ENCODE measurements at regions not wholly inside any gene's neighbourhood (a gene's known extent, or its start where the extent isn't known, plus 50 kb on each side); places are given as distances from the start of the nearest gene placed in this dataset.

DNA sequence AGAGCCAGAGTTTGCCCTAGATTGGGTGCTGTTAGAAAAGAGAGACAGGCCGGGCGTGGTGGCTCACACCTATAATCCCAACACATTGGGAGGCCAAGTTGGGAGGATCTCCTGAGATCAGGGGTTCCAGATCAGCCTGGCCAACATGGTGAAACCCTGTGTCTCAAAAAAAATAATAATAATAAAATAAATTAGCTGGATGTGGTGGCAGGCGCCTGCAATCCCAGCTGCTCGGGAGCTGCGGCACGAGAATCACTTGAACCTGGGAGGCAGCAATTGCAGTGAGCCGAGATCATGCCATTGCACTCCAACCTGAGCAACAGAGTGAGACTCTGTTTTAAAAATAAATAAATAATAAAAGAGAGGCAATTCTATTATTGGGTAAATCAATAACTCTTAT is 199.2 kb upstream of the GUCY1A2 start:
- no TSS peak for BruUV-seq (replicated peaks)
- FAIRE-seq = no peak
- Histone ChIP-seq H3K4me1 (replicated peaks in 1 of 2; ENCODE audit: control insufficient read depth in 2 of 2, insufficient read depth in 2 of 2, low read length in 2 of 2) (no peaks in the 10 kb centered on the region), H2AFZ (ENCODE audit: low read depth, low read length) (no peak overlapping the region), H3K9me1 (ENCODE audit: control insufficient read depth, insufficient read depth, low read length) (no peaks in the 10 kb centered on the region), H3K79me2 (ENCODE audit: control insufficient read depth, insufficient read depth, low read length) (no peaks in the 10 kb centered on the region), H3K36me3 (ENCODE audit: control insufficient read depth, insufficient read depth, low read length) (no peaks in the 10 kb centered on the region), H3K9ac (ENCODE audit: insufficient read depth in 1 of 2, low read depth in 2 of 2, low read length in 2 of 2) (no peak overlapping the region), H3K4me2 (ENCODE audit: insufficient read depth, low read length) (no peak overlapping the region), H3K27me3 (ENCODE audit: control insufficient read depth in 2 of 2, insufficient read depth in 2 of 2, low read length in 2 of 2) (no peaks in the 10 kb centered on the region), H3K27ac (ENCODE audit: extremely low read depth, low read depth, low read length) (no peak overlapping the region), H3K9me3 (replicated peaks; ENCODE audit: control insufficient read depth, insufficient read depth, low read depth, low read length) (no peaks in the 10 kb centered on the region), H3K4me3 (no peak overlapping the region), H4K20me1 (replicated peaks; ENCODE audit: control insufficient read depth, insufficient read depth, low read length) (no peaks in the 10 kb centered on the region)
- ChIA-PET POLR2A (no interaction called here), CTCF (ENCODE audit: low intra/inter-chr PET ratio) (no interaction called here)
- 2% methylated on average over 7 of the region's 7 CpGs for WGBS (ENCODE audit: insufficient coverage, low coverage, missing lambda C conversion rate)
- in situ Hi-C loops (cut with MboI) (no loop called here), intact Hi-C loops (cut with micrococcal nuclease) (no loop called here)
- no peak for DNase-seq (ENCODE audit: extremely low read depth in 1 of 4, low spot score in 3 of 4)
- no peak for ATAC-seq
- TF ChIP-seq ZNF282 (CRISPR knock-in tag; IDR thresholded peaks at IDR 0.05) (no peak), KLF13 (tag; IDR thresholded peaks at IDR 0.05; ENCODE audit: borderline replicate concordance, low read depth) (no peak), ZNF143 (CRISPR knock-in tag; IDR thresholded peaks at IDR 0.05) (no peak)
- TF ChIP-seq, protein P1, sequence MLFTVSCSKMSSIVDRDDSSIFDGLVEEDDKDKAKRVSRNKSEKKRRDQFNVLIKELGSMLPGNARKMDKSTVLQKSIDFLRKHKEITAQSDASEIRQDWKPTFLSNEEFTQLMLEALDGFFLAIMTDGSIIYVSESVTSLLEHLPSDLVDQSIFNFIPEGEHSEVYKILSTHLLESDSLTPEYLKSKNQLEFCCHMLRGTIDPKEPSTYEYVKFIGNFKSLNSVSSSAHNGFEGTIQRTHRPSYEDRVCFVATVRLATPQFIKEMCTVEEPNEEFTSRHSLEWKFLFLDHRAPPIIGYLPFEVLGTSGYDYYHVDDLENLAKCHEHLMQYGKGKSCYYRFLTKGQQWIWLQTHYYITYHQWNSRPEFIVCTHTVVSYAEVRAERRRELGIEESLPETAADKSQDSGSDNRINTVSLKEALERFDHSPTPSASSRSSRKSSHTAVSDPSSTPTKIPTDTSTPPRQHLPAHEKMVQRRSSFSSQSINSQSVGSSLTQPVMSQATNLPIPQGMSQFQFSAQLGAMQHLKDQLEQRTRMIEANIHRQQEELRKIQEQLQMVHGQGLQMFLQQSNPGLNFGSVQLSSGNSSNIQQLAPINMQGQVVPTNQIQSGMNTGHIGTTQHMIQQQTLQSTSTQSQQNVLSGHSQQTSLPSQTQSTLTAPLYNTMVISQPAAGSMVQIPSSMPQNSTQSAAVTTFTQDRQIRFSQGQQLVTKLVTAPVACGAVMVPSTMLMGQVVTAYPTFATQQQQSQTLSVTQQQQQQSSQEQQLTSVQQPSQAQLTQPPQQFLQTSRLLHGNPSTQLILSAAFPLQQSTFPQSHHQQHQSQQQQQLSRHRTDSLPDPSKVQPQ (CRISPR knock-in tag; IDR thresholded peaks at IDR 0.05; ENCODE audit: borderline replicate concordance) = no peak
- TF ChIP-seq, protein P2, sequence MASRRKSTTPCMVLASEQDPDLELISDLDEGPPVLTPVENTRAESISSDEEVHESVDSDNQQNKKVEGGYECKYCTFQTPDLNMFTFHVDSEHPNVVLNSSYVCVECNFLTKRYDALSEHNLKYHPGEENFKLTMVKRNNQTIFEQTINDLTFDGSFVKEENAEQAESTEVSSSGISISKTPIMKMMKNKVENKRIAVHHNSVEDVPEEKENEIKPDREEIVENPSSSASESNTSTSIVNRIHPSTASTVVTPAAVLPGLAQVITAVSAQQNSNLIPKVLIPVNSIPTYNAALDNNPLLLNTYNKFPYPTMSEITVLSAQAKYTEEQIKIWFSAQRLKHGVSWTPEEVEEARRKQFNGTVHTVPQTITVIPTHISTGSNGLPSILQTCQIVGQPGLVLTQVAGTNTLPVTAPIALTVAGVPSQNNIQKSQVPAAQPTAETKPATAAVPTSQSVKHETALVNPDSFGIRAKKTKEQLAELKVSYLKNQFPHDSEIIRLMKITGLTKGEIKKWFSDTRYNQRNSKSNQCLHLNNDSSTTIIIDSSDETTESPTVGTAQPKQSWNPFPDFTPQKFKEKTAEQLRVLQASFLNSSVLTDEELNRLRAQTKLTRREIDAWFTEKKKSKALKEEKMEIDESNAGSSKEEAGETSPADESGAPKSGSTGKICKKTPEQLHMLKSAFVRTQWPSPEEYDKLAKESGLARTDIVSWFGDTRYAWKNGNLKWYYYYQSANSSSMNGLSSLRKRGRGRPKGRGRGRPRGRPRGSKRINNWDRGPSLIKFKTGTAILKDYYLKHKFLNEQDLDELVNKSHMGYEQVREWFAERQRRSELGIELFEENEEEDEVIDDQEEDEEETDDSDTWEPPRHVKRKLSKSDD (conservative IDR thresholded peaks at IDR 0.05; ENCODE audit: low read length) = no peak
- TF ChIP-seq, protein P3, sequence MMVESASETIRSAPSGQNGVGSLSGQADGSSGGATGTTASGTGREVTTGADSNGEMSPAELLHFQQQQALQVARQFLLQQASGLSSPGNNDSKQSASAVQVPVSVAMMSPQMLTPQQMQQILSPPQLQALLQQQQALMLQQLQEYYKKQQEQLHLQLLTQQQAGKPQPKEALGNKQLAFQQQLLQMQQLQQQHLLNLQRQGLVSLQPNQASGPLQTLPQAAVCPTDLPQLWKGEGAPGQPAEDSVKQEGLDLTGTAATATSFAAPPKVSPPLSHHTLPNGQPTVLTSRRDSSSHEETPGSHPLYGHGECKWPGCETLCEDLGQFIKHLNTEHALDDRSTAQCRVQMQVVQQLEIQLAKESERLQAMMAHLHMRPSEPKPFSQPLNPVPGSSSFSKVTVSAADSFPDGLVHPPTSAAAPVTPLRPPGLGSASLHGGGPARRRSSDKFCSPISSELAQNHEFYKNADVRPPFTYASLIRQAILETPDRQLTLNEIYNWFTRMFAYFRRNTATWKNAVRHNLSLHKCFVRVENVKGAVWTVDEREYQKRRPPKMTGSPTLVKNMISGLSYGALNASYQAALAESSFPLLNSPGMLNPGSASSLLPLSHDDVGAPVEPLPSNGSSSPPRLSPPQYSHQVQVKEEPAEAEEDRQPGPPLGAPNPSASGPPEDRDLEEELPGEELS (CRISPR knock-in tag; IDR thresholded peaks at IDR 0.05; ENCODE audit: borderline replicate concordance) = no peak
